T-helper 1 cell (primary cell): ENCODE measurements at regions not wholly inside any gene's neighbourhood (a gene's known extent, or its start where the extent isn't known, plus 50 kb on each side); places are given as distances from the start of the nearest gene placed in this dataset.

ENCODE experiments used
- DNase-seq, 5 donors: peaks; one replicate each; pipeline ENCODE4 v3.0.0-alpha.2; 2012 to 2020

DNA sequence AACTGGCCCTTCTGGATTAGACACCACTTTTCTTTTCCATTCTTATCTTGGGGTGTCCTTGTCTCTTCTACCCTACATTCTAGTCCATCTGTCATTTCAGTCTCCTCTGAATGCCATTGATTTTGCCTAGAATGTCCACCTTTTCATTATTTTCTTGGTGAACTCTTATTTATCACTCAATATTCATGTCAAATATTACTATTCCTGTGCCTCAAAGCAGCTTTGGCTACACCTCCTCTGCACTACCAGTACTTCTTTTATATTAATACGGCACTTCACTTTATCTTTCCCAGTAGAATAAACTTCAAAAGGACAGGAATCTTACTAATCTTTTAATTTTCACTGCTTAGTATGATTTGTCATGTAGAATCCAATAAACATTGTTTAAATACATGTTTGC lies 186.4 kb upstream of the DPYD start:
- DNase-seq = no peak

DNA sequence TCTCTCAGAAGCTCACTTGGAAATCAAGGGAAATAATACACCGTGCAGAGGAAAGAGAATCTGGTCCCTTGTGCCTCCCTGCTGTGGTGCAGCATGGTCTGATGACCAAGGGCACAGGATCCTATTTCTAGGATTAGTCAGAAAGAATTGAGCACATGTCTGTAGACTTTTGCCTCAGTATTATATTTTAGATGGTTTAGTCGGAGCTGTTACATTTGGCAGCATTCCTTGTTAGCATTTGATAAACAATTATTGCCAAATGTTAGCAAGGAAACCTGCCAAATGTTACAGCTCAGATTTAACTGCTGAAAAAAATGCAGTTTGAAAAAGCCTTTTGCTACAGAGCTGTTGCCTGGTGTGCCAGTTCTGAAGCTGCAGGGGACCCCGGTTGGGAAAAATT lies 183.5 kb upstream of the DPYD start:
- DNase-seq = no peak

DNA sequence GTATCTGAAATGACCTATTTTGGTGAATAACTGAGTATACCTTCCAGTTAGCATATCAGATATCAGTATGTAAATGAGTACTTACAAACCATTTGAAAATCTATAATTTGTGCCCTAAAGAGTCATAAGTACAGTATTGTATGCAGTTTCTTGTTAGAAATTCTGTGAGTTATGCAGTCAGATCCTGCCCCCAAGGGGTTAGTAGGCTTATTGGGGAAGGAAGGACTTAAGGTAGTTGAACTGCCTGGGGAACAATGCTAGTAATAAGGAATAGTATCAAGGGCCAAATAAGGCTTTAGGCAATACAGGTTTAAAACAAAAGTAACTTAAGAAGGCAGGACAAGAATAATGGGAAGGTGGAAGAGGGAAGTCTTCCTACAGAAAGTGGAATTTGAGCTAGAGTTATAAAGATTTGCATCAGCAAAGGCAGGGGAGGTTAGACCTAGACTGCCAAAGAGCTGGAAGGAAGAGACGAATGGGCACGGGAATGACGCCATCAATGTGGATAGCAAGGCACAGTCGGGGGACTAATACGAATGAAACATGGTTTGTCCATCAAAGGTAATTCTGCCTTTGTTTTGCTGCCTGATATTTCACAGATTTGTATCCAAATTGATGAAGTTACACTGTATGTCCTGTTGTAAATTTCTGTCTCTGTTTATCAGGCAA lies 182.9 kb upstream of the DPYD start:
- no peak for DNase-seq

GRCh38 chr1:98102345-98103030 lies 181.7 kb upstream of the DPYD start:
- no peak for DNase-seq

- DNase-seq = no peak
Observed at GRCh38 chr1:98101364-98101763, 180.5 kb upstream of the DPYD start.

- no peak for DNase-seq
Observed at GRCh38 chr1:98099501-98099900, 178.7 kb upstream of the DPYD start.

GRCh38 chr1:98098473-98098872 lies 177.6 kb upstream of the DPYD start:
- DNase-seq = no peak

GRCh38 chr1:98090351-98090750 lies 169.5 kb upstream of the DPYD start:
- DNase-seq = no peak

DNA sequence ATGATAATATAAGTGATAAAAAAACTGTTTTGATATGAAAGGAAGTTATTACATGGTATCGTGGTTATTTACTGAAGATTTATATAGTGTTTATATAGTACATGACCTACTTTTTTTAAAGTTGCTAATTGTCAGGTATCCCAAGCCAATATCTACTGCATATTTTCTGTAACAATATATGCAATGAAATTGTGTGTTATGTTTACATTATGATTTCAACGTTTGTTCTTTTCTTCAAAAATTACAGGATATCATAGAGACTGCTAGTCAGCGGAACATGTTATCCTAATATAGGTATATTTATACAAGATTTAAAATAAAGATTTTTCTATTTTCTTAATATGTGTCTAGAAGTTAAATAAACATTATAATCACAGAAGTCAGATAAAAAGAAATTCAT lies 167.5 kb upstream of the DPYD start:
- no peak for DNase-seq

DNA sequence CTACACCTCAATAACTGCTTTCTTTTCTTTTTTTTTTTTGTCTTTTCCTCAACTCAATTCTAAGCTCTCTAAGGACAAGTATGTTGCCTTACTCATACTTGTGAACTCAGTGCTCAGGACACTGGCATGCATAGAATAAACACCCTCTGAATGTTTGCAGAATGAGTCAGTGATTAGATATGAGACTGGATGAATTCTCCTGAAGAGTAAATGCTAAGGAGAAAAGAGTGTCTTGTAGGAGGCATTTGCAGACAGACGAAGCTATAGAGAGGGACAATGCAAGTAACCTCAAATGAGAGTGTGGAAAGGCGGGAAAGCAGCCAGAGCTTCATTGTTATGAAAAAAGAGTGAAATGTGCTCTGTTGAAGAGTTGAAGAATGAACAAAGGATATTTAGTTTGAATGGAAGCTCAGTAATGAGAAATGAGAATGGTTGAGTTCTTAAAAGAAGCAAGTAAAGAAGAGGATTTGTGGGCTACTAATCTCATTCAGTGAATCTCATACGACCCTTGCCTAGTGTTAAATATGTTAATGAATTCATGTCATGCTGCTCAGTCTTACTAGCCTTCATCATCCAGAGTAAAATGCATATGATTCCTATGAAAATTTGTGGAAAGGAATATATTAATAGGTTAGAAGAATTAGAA lies 166.1 kb upstream of the DPYD start:
- DNase-seq = no peak

DNA sequence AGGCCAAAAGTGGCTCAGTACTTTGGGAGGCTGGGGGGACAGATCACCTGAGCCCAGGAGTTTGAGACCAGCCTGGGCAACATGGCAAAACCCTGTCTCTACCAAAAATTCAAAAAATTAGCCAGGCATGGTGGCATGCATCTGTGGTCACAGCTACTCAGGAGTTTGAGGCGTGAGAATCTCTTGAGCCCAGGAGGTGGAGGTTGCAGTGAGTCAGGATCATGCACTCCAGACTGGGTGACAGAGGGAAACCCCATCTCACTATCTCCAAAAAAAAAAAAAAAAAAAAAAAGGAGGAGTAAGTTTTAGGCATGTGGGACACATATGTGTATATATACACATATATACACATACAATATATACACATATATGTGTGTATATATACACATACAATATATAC lies 165.3 kb upstream of the DPYD start:
- DNase-seq = no peak

GRCh38 chr1:98084188-98084587 lies 163.4 kb upstream of the DPYD start:
- no peak for DNase-seq

DNA sequence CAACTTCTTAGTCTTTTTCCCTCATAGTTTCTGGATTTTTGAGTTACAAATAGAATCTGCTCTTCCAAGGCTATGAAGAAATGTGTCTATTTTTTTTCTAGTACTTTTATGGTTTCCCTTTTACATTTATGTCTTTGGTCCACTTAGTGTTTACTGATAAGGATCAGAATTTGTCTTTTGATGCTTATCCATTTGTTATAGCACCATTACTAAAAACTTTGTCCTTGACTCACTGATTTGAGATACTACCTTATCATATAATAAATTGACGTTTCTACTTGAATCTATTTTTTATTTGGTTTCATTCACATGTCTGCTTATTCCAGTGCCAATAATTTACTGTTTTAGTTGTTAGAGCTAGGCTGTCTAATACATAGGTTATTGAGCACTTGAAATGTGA lies 161.1 kb upstream of the DPYD start:
- DNase-seq = no peak

DNA sequence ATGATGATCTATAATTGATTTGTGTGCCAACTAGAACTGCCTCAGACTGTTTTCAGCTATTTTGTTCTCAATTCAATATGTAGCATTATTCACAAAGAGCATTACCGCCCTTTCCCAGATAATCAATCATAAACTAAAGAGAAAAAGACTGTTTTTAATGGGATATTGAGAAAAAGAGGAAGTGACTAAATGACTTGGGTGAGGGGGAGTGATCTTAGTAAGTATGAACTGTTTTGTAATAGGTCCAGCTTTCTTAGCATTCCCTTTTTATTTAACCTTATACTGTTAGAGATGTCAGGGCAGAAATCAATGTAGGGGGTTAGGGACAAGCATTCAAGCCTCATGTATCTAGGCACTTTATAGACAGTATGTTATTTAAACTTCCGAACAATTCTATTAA lies 157.8 kb upstream of the DPYD start:
- DNase-seq = no peak

- no peak for DNase-seq
Observed at GRCh38 chr1:98077691-98078090, 156.9 kb upstream of the DPYD start.

GRCh38 chr1:98075626-98076025 lies 154.8 kb upstream of the DPYD start:
- no peak for DNase-seq

DNA sequence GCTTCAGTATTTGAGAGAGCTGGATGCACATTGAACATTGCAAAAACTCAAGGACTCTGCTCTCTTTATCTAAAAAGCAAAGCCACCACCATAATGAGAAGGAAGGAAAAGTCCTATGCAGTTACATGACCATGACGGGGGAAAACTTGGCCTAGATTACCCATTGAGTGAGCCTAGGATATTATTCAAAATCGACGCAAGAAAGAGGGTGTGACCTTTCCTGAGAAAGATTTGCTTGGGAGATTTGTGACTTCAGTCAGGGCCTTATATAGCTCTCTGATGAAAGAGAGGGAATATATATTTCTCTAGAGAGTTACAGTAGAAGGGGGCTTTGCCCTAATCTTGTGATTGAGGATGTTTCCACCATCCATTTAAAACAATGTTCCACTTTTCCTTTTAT lies 153.0 kb upstream of the DPYD start:
- DNase-seq = no peak

- no peak for DNase-seq
Observed at GRCh38 chr1:98073106-98073505, 152.3 kb upstream of the DPYD start.

- no peak for DNase-seq
Observed at GRCh38 chr1:98072047-98072446, 151.2 kb upstream of the DPYD start.

GRCh38 chr1:98068016-98068415 lies 147.2 kb upstream of the DPYD start:
- no peak for DNase-seq

DNA sequence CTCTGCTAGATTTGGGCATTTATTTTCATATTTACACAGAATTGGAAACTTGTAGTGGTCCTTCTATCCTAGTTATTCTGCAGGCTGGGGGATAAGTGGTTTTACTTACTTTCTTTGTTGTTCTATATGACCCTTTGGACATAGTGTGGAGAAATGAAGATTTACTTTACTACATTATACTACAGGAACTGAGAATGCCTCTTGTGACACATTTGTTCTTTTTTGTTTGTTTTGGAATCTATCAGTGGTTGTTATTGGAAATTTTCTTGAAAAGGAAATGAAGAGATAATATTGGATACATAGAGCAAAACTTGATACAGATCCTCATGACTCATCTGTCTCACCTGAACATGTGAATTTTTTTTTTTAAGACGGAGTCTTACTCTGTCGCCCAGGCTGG lies 146.1 kb upstream of the DPYD start:
- no peak for DNase-seq

DNA sequence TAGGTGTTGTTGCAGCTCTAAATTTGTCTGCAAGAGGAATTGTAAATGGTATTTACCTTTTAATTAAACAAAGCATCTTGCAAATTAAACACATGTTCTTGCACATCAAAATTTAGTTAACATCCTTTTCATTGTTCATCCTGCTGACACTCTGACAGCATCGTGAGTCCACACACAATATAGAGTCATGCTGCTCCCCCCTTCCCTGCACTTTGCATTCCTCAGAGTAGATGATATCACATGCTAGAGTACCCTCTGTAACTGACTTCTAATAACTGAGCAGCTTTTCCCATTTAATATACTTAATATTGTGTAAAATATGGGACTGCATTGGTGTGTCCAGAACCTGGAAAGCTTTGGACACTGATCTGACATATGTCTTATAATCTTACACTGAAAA lies 138.8 kb upstream of the DPYD start:
- no peak for DNase-seq

- DNase-seq = no peak
Observed at GRCh38 chr1:98058676-98059075, 137.8 kb upstream of the DPYD start.

DNA sequence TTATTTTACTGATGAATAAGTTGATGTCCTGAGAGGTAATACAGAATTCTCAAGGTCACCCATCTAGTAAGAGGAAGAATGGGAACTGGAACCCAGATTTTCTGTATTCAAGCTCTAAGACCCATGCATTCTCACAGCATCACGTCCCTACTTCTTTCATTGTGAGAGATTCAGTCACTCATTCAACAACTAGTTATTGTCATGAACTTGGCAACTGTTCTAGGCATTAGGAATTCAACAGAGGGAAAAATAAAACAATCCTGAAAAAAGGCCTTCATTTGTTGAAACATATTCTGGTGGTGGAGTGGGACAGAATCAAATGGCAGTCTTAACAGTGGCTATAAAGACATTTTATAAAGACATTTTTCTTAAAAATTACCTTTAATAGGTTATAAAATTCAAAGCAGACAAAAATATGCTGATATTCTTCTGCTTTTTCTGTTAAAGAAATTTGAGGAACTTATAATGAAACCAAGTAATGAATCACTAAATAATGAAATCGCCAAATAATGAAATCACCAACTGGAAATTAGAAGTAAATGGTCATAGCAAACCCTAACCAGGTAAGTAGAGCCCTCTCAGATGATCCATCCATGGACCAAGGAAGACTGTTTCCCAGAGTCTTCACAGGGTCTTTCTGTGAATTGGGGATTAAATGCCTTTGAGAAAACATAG lies 136.5 kb upstream of the DPYD start:
- DNase-seq = no peak
